OCI-LY3 (cell line): ENCODE measurements at regions not wholly inside any gene's neighbourhood (a gene's known extent, or its start where the extent isn't known, plus 50 kb on each side); places are given as distances from the start of the nearest gene placed in this dataset.

Experiments used
- H2AFZ ChIP-seq: fragments of 200-600, 300-600 bp; shearing (Covaris generic); 2 replicates; pipeline ENCODE4 v1.6.0; 2014; ENCODE audit warnings: antibody characterized with exemption, low read depth, low read length
- H3K27ac ChIP-seq: fragments of 200-600, 300-600 bp; sonication (generic); 2 replicates; pipeline ENCODE4 v1.5.1; 2014; ENCODE audit warnings: mild to moderate bottlenecking, low read length, moderate library complexity, mixed read lengths
- H3K27me3 ChIP-seq: fragments of 200-600, 300-600 bp; sonication (generic); 2 replicates; pipeline ENCODE4 v1.6.1; 2014; ENCODE audit warnings: low read depth, low read length, mixed read lengths
- H3K36me3 ChIP-seq: fragments of 200-600, 300-600 bp; sonication (generic); replicated peaks from 2 replicates; pipeline ENCODE3; 2014; ENCODE audit warnings: low read depth, low read length, mixed read lengths
- H3K4me1 ChIP-seq: fragments of 300-600, 200-600 bp; sonication (generic); 2 replicates; pipeline ENCODE4 v1.6.1; 2014; ENCODE audit warnings: low read length, mixed read lengths
- H3K4me2 ChIP-seq: fragments of 200-600, 300-600 bp; sonication (generic); 2 replicates; pipeline ENCODE4 v1.6.1; 2014; ENCODE audit warnings: low read length, mixed read lengths
- H3K4me3 ChIP-seq: fragments of 300-600, 200-600 bp; sonication (generic); 2 replicates; pipeline ENCODE4 v1.5.1; 2014; ENCODE audit warnings: antibody characterized with exemption, mild to moderate bottlenecking, low read length, moderate library complexity
- H3K79me2 ChIP-seq: fragments of 300-600, 200-600 bp; shearing (Covaris generic); 2 replicates; pipeline ENCODE4 v1.6.1; 2014; ENCODE audit warnings: mild to moderate bottlenecking, low read length, mixed read lengths
- H3K9ac ChIP-seq: fragments of 300-600, 200-600 bp; shearing (Covaris generic); 2 replicates; pipeline ENCODE4 v1.6.0; 2014; ENCODE audit warnings: mild to moderate bottlenecking, low read length, moderate library complexity
- H3K9me3 ChIP-seq: fragments of 200-600, 300-600 bp; shearing (Covaris generic); 2 replicates; pipeline ENCODE4 v1.6.1; 2014; ENCODE audit warnings: low read length, mixed read lengths; ENCODE audit not compliant: insufficient read depth
- H4K20me1 ChIP-seq: fragments of 200-600, 300-600 bp; sonication (generic); 2 replicates; pipeline ENCODE4 v1.6.1; 2016; ENCODE audit warnings: low read length, mixed read lengths; ENCODE audit not compliant: insufficient read depth
- EZH2phosphoT487 ChIP-seq: fragments of 200-600 bp; shearing (Covaris generic); IDR thresholded peaks from 2 replicates; pipeline ENCODE4 v1.6.1; 2018; ENCODE audit warnings: antibody characterized with exemption, mixed run types, low read depth
- TF ChIP-seq, protein P1 (sequence below): fragments of 200-600, 300-600 bp; sonication (generic); IDR thresholded peaks from 2 replicates; pipeline ENCODE4 v1.5.1; 2014; ENCODE audit warnings: antibody characterized with exemption, low read length, low read depth

DNA sequence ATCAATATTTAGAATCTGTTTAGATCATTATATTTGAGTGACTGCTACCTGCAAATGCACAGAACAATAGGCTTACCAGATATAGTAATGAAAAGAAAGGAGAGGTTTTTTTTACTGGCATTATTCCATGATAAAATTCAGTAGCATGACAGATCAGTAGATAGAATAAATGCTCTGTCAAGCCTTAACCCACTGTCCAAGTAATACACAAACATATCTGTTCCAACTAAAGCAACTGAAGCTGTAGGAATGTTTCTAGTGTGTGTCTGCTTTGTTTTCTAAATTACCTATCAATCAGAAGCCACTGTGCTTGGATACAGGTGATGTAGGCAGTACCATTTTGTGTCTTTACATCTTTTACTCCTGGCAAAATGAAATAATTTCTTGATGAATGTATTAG is 604.6 kb downstream of the PCDH7 start:
- Histone ChIP-seq H3K79me2 (no peaks in the 10 kb centered on the region), H3K36me3 (no peaks in the 10 kb centered on the region), H3K4me2 (no peak overlapping the region), H3K9me3 (no peaks in the 10 kb centered on the region), H2AFZ (no peak overlapping the region), H3K4me1 (no peaks in the 10 kb centered on the region), H3K4me3 (no peak overlapping the region), H3K27ac (no peak overlapping the region), H4K20me1 (no peaks in the 10 kb centered on the region), H3K27me3 (no peaks in the 10 kb centered on the region), H3K9ac (no peak overlapping the region)
- TF ChIP-seq, protein P1, sequence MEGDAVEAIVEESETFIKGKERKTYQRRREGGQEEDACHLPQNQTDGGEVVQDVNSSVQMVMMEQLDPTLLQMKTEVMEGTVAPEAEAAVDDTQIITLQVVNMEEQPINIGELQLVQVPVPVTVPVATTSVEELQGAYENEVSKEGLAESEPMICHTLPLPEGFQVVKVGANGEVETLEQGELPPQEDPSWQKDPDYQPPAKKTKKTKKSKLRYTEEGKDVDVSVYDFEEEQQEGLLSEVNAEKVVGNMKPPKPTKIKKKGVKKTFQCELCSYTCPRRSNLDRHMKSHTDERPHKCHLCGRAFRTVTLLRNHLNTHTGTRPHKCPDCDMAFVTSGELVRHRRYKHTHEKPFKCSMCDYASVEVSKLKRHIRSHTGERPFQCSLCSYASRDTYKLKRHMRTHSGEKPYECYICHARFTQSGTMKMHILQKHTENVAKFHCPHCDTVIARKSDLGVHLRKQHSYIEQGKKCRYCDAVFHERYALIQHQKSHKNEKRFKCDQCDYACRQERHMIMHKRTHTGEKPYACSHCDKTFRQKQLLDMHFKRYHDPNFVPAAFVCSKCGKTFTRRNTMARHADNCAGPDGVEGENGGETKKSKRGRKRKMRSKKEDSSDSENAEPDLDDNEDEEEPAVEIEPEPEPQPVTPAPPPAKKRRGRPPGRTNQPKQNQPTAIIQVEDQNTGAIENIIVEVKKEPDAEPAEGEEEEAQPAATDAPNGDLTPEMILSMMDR, result no peak
- TF ChIP-seq EZH2phosphoT487, result no peak

DNA sequence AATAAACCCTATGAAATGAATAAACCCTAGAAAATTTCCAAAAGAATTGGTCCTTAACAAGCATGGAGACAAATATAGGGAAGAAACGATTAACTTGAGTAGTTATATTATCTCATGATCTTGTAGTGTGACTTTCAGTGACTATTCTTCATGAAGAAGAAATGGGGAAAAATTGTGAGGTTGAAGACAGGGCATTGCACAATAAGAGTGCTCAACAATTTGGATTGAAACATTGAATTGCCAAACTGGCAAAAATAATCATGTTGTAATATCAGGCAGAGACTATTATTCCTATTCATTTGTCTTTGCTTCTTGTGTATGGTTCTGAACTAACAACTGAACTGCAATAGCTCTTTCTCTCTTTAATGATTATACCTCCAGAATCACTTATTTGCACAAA is 605.1 kb downstream of the PCDH7 start:
- no peak overlapping the region for H3K4me3 ChIP-seq
- H3K4me2 ChIP-seq, result no peak overlapping the region
- H4K20me1 ChIP-seq, result no peaks in the 10 kb centered on the region
- H2AFZ ChIP-seq, result no peak overlapping the region
- H3K27me3 ChIP-seq, result no peaks in the 10 kb centered on the region
- no peak overlapping the region for H3K9ac ChIP-seq
- H3K9me3 ChIP-seq, result no peaks in the 10 kb centered on the region
- no peaks in the 10 kb centered on the region for H3K36me3 ChIP-seq
- H3K79me2 ChIP-seq, result no peaks in the 10 kb centered on the region
- TF ChIP-seq EZH2phosphoT487, result no peak
- TF ChIP-seq, protein P1, result no peak
- no peak overlapping the region for H3K27ac ChIP-seq
- H3K4me1 ChIP-seq, result no peaks in the 10 kb centered on the region

DNA sequence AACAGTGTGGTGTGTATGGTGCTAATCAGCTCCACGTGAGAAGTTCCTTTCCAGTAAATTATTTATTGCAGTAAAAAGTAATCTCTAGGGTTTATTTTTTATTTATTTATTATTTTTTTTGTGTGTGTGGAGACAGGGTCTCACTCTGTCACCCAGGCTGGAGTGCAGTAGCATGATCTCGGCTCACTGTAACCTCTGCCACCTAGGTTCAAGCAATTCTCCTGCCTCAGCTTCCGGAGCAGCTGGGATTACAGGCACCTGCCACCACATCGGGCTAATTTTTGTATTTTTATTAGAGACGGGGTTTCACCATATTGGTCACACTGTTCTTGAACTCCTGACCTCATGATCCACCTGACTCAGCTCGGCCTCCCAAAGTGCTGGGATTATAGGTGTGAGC is 606.9 kb downstream of the PCDH7 start:
- no peak overlapping the region for H3K4me3 ChIP-seq
- no peaks in the 10 kb centered on the region for H4K20me1 ChIP-seq
- no peaks in the 10 kb centered on the region for H3K79me2 ChIP-seq
- H3K27me3 ChIP-seq, result no peaks in the 10 kb centered on the region
- no peaks in the 10 kb centered on the region for H3K36me3 ChIP-seq
- H3K27ac ChIP-seq, result no peak overlapping the region
- no peaks in the 10 kb centered on the region for H3K4me1 ChIP-seq
- no peak overlapping the region for H3K9ac ChIP-seq
- no peak overlapping the region for H3K4me2 ChIP-seq
- H3K9me3 ChIP-seq, result no peaks in the 10 kb centered on the region
- no peak overlapping the region for H2AFZ ChIP-seq
- TF ChIP-seq, protein P1, result no peak
- no peak for TF ChIP-seq EZH2phosphoT487

DNA sequence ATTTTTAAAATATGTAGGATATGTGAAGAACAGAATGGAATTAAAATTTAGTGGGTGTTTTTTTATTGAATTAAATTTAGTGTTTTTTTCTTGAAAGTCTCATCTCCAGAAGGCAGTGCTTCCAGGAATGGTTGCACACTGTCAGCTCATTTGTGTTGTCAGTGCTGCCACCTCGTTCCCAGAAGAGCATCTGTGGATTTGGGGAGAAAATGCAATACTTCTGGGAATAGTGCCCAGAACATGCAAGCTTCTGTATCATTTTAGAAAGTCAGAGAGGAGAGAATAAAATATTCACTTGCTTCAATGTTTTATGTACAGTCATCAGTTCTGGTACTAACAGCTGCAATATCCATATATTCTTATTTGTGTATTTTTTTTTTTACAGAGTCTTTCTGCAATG is 608.8 kb downstream of the PCDH7 start:
- no peaks in the 10 kb centered on the region for H3K36me3 ChIP-seq
- TF ChIP-seq, protein P1, result no peak
- no peak for TF ChIP-seq EZH2phosphoT487
- H4K20me1 ChIP-seq, result no peaks in the 10 kb centered on the region
- no peaks in the 10 kb centered on the region for H3K27me3 ChIP-seq
- H3K79me2 ChIP-seq, result no peaks in the 10 kb centered on the region
- no peak overlapping the region for H3K9ac ChIP-seq
- no peak overlapping the region for H3K4me2 ChIP-seq
- H3K27ac ChIP-seq, result no peak overlapping the region
- no peaks in the 10 kb centered on the region for H3K4me1 ChIP-seq
- no peak overlapping the region for H3K4me3 ChIP-seq
- H3K9me3 ChIP-seq, result no peaks in the 10 kb centered on the region
- no peak overlapping the region for H2AFZ ChIP-seq
